GM18502 (cell line): ENCODE measurements at regions not wholly inside any gene's neighbourhood (a gene's known extent, or its start where the extent isn't known, plus 50 kb on each side); places are given as distances from the start of the nearest gene placed in this dataset.

Source experiments
- ATAC-seq: cut with Tn5 transposase; IDR thresholded peaks from one replicate; pipeline ENCODE4 v1.9.1; 2021; ENCODE audit warnings: mild to moderate bottlenecking; ENCODE audit not compliant: unreplicated experiment, poor library complexity

DNA sequence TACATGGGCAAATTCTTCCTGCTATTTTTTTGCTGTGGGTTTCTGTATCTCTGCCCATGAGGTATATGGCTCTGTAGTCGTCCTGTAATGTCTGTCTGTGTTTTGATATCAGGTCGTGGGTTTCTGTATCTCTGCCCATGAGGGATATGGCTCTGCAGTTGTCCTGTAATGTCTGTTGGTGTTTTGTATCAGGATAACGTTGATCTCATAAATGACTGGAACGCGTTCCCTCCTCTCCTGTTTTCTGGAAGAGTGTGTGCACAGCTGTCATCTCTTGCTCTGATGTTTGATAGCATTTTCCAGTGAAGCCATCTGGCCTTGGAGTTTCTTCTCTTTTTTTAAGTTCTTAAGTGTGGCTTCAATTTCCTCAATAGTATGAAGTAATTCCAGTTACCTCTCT is 57.2 kb downstream of the SOX1 start:
- ATAC-seq: no peak

DNA sequence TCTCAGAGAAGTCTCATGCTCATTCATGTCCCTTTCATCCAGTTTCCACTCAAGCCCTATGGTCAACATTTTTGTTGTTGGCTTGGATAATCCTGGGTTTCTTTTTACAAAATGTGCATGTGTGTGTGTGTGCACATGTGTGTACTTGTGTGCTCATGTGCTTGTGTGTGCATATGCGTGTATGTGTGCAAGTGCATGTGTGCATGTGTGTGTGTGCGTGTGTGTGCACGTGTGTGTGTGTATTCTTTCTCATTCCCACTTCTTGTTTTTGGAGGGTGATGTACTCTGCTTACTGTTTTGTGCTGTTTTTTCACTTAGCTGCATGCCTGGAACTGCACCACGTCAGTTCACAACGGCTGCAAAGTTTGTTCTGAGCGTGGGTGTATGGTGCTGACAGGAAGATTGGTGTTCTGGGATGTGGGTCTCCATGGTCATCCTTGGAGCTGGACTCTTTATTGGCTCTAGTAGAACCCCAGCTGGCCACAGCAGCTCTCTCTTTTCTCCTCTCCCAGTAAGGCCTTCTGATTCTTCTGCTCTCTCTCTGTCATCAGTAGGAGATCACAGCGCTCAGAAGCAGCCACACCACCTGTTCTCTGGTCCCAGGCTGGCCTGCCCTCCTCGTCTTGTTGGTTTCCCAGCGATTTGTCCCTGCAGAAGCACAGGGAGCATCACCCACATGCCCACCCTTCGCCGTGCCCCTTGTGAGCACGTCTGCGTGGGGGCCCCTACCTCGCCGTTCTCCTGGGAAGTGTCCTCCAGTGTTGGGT is 60.8 kb downstream of the SOX1 start:
- ATAC-seq: no peak

DNA sequence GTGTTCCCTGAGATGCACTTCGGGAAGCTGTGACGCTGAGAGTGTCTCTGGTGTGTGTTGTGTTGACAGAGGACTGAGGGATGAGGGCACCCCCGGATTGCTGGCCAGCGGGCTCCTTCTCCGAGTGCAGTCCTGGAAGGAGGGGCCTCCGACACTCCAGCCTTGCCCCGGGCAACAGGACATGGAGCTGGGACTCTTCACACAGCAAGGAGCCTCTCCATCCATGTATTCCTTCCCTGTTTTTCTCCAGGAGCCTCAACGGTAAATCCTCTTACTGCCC is 61.3 kb downstream of the SOX1 start:
- no peak for ATAC-seq

DNA sequence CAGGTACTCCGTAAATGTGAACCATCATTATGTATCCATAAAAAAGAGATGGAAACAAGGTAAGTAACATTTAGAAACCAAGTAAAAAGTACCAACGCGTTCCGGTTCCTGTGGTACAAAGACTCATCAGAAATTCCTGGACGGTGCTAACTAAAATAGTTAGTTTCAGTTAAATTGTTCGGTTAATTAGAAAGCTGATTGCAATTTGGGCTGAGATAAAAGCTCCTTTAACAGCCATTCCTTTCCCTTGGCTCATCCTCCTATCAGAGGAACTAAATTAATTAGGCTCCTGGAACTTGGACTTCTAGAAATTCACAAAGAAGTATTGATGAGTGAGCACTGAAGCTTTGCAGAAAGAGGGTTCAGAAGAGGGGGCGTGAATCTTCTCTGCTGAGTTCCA is 63.5 kb downstream of the SOX1 start:
- no peak for ATAC-seq

DNA sequence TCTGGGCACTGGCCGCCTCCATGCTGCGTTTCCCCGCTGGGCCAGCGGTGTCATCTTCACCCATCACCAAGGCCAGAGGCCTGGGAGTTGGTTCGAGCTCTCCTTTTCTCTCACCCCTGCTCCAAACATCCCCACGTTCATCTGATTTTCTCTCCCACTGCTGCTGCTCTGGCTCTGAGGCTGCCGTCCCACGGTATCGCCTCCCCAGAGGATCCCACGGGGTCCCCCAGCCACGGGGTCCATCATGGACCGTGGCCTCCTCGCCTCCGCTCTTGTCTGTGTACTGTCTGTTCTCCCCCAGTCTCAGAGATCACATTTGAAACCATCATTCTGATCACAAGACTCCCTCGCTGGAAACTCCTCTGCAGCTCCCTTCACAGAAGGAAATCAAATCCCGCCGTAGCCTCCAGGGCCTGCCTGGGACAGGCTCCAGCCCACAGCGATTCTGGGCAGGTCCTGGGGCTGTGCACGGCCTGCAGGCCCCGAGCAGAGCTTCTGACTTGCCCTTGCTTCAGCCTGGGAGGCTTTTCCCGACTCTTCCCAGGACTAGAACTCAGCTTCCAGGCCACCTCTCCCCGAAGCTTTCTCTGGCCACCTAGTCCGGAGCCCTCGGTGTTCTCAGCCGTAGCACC is 64.2 kb downstream of the SOX1 start:
- no peak for ATAC-seq

DNA sequence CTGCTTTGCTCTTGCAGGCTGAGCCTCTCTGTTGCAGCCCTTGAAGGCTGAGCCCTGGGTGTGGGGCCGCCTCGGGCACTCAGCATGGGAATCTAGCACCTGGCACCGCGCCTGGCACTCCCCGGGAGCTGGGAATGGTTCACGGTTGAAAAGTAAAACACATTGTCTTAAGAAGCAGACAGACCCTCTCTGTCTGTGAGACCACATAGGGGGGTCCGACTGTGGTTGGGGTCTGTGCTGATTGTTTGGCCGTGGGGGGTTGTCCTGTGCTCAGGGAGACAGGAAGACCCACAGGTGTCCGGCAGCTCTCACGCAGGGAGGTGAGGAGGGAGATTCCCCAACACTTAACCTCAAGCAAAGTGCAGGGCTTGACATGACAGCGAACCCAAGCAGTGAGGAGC is 64.8 kb downstream of the SOX1 start:
- ATAC-seq: no peak

DNA sequence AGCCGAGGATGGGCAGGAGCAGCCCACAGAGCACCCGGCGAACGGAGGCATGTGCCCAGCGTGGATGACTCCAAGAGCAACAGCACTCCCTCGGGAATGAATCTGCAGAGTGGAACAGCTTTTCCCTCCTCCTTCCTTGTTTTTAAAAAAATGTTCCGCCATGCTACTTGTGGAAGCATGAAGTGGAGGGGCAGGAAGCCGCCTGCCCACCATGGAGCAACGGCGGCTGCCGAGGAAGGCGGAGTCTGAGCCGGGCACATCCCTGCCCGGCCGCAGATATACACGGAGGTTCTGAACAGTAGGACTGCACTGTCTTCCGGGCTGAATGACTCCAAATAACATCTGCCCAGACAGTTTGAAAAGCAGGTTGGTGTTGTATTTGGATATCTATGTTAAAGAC is 65.2 kb downstream of the SOX1 start:
- no peak for ATAC-seq

DNA sequence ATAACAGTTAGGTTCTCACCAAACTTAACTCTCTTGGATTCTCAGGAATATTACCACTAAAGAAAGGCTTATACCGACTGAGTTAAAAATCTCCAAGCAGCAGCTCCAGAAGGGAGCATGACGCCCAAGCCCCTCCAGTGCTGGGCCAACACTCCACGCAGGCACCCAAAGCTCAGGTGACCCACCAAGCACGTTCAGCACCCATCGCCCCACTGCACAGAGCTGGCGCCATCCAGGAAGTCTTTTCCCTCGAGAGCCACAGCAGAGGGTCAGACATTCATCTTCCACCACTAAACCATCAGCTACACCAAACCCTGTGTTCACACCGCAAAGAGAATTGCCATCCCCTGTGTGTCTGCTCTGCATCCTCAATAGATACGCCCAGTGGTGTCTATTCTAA is 65.7 kb downstream of the SOX1 start:
- ATAC-seq: no peak

DNA sequence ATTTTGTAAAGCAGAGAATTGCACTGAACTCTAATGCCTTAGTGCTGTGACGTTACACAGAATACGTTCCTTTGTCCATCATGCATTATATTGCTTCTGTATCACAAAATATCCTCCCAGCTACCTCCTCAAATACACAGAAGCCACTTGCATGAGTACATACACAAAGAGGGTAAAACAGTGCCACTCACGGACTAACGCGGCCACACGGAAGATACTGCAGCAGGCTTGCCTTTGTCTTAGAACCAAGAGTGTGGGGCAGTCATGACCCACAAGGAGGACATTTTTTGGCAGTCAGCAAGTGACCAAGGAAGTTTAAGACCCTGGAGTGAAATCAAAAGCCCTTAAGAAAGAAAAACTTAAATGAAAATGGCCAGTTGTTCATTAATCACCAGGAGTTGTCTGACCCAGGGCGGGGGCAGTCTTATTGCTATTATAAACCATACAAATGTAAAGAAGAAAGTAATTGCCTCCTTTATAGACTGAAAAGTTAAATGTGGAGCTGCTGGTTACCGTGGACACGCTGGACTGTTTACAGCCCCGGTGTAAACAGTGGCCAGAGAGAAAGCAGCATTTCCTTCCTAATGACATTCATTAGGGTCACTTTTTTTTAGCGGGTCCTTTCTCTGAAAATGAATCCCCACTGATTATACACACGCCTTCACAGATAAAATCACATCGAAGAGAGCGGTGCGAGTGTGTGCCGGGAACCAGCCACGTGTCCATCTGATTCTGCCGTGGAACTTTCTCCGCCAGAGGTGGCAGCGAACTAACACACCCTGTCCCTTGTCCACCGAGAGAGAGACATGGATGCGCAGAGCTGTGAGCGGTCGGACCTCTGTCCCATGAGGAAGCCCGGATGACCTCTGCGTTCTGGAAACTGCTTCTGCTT is 66.8 kb downstream of the SOX1 start:
- no peak for ATAC-seq

DNA sequence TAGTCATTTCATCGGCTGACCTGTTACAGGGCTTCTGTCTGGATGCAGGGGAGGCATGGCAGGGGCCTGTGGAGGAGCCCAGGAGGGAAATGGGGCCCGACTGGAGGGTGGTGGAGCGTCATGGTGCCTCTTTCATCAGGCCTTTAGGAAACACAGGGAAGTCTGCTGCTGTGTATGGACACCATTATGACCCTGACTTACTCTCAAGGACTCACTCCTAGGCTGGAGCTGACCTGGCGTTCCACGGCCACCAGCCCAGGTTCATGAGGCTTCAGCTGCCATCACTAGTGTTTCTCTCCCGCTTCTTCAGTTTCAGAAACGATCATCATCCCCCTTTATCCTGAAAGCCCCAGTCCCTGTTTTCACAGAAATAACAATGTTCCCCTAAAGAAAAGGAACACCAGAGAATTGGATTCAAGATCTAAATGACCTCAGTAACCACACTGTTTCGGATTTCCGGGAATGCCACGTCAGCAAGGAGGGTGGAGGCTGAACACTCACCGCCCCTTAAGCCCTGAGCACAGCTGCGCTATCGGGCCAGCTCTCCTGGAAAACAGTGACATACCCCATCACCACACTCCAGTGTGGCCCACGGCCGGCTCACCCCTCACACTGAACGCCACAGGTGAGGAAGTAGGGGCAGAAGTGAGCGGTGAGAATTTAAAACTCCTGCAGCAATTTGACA is 67.6 kb downstream of the SOX1 start:
- ATAC-seq: no peak

DNA sequence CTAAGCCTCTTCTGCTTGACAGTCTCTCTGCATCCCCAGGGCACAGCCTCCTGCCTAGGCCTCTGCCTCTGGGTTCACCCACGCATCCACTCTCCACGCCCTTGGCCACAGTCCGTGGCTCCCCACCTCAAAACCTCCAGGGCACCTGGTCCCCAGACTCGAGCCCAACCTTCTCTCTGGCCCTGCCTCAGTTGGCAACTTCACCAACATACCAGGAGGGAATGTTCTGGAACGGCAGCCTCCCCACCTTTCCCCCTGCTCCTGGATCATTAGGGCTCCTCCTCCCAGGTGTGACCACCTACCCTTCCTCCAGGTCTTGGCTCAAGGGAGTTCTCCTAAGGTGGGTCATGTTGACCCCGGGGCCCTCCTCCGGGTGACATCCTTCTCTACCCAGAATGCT is 69.1 kb downstream of the SOX1 start:
- ATAC-seq: no peak

DNA sequence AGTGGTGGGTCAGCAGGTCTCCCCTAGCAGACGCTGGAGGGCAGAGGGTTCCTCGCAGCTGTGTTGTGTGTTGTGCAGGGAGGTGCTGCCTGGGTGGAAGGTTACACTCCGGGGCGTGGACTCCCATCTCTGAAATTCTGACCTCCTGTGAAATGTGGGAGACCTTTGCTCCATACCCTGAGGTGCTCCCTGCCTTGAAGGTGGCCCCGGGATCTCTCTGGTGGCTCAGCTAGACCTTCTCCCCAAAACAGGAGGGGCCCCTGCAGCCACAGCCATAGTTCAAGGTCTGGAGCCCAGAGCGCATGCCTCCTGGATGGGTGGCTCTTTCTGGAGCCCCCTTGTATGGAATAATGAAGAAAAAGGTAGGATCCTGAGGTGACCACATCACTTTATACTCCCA is 70.2 kb downstream of the SOX1 start:
- ATAC-seq: no peak

DNA sequence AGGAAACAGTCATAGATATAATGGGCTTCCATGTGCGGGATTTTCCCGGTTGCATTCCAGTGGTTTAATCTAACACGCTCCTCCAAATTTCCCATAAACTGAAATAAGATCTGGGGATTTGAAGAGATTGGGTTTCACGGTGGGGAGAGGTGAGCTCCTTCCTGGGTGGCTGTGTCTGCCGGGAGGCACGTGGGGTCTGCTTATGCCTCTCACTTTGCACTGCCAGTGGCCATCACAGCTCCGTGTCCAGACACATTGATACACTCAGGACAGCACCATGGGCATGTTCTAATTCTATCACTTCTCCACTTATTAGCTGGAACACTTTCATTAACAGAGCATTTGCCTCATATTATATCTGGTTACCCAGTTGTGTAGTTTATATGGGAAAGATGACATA is 73.4 kb downstream of the SOX1 start:
- ATAC-seq: no peak

DNA sequence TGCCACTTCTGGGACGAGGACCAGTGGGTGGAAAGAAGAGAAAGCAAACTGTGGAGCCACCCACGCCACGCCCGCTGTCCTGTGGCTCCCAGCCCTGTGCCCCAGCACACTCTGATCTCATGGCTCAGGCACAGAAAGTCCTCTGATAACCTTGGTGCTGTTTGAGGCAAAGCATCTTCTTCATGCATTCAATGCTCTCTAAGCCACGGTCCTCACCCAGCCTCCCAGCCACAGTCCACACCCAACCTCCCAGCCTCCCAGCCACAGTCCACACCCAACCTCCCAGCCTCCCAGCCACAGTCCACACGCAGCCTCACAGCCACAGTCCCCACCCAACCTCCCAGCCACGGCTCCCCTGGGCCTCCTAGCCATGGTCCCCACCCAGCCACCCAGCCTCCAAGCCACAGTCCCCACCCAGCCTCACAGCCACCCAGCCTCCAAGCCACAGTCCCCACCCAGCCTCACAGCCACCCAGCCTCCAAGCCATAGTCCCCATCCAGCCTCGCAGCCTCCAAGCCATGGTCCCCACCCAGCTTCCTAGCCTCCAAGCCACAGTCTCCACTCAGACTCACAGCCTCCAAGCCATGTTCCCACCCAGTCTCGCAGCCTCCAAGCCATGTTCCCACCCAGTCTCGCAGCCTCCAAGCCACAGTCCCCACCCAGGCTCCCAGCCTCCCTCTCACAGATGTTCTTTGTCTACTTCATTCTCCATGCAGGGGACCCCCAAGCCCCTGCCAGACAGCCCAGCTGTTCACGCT is 74.9 kb downstream of the SOX1 start:
- ATAC-seq: no peak

DNA sequence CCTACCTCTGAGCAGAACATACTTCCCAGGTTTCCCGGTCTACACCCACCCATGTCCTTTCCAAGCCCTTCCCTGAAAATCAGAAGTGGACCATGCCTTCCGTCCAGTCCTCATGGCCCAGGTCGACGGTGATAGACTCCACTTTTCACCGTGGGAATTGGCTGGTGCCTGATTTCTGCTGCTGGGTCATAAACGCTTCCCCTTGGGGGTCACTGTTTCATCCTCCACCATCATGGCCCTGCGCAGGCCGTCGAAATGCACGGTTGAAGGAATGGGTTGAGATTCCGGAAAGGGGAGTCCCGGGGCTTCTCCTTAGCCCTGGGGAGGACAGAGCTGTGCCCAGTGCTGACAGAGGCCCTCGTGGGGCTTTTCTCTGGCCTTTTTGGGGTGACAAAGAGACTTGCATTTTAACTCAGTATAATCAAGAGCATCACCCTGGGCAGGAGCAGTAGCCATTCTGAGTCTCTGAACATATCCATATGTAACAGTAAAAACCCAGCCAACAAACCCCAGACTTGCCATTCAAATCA is 75.5 kb downstream of the SOX1 start:
- ATAC-seq: no peak

DNA sequence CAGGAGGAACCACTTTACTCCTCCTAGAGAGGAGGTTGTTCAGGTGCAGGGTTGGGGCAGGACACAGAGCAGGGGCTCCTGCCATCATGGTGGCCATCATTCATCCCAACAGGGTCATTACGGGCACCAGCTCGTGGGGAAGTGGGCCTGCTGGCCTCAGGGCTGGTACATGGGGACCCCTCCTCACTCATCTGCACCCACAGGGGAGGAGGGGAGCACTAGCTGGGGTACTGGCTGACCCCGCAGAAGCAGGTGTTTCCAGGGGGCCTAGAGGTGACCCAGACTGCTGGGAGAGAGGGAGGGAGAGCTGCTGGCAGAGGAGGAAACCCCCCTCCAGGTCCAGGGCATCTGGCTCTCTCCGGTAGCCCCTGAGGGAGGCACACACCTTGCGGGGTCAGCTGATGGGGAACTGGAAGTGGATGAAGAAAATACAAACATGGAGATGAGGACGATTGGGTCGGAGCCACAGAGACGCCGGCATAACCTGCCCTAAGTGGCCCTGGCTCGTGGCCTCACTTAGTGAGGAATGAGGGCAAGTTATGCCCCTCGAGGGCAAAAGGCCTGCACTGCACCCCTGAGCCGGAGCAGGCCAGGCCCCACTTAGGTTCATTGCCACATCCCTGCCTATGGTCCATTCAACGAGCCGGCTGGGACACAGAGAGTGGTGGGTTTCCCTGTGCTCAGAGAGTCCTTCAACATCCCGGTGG is 76.2 kb downstream of the SOX1 start:
- ATAC-seq: no peak

DNA sequence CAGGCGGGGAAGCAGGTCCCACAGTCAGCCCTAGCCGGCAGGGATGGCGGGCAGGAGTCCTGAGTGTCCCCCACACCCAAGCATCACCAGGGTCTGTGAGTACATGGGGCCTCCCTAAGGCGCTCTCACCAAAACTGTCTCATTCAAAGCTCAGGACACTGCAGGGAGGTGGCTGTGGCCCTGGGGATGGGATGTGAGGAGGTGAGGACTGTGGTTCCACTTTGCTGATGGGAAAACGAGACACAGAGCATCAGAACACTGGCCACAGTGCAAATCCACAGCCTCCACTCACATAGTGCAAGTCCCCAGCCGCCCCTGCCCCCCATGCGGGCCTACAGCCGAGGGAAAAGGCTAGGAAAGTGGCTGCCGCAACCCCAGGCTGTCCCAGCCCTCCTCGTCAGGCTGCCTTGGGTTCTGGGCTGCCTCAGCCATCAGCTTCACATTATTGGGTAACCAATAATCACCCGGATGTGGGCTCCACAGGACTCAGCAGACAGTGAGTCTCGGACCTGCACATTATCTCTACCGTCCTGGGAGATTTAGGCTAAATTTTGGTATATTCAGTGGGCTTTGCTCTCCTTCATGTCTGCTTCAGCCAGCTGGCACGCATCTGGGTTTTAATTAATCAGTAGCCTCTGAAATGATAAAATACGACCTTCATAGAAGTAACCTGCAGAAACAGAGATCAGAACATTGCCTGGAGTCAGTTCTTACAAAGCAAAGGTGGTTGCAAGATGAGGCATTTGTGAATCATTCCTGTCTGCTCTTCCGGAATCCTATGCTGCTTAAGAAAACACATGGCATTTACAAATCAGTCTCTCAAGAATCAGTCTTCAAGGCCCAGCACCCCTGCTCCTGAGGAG is 77.0 kb downstream of the SOX1 start:
- no peak for ATAC-seq
